Activated naive CD4-positive, alpha-beta T cell treated with anti-CD3 and anti-CD28 coated beads, Interleukin-2, amount 10 ng/mL, durations not matched to agents 7 days and 5 days (primary cell): ENCODE measurements at regions not wholly inside any gene's neighbourhood (a gene's known extent, or its start where the extent isn't known, plus 50 kb on each side); places are given as distances from the start of the nearest gene placed in this dataset.
"Not testable (repeated sequence)": the region's sequence is repeated elsewhere in the genome, so short reads cannot be mapped to it uniquely, and the experiment has no call there.

Source experiments
- CTCF ChIA-PET: fragments of 350-600 bp; sonication (Branson Sonifier 250); formaldehyde crosslinking; loops from one replicate; lab custom pipeline; 2021; ENCODE audit warnings: antibody characterized with exemption; lab: Charles Lee
- DNase-seq: peaks from one replicate; pipeline ENCODE4 v3.0.0-alpha.2; 2020
- H3K27ac Mint-ChIP-seq: one replicate; pipeline ENCODE4 v1.8.0; 2021; ENCODE audit warnings: mild to moderate bottlenecking, moderate library complexity, mixed read lengths
- H3K27me3 Mint-ChIP-seq: one replicate; pipeline ENCODE4 v1.8.0; 2021; ENCODE audit warnings: mild to moderate bottlenecking, mixed read lengths
- H3K36me3 Mint-ChIP-seq: one replicate; pipeline ENCODE4 v1.8.0; 2021; ENCODE audit warnings: mixed read lengths
- H3K4me1 Mint-ChIP-seq: one replicate; pipeline ENCODE4 v1.8.0; 2021; ENCODE audit warnings: mixed read lengths
- H3K4me3 Mint-ChIP-seq: one replicate; pipeline ENCODE4 v1.8.0; 2021; ENCODE audit warnings: mild to moderate bottlenecking, moderate library complexity, mixed read lengths
- H3K9me3 Mint-ChIP-seq: one replicate; pipeline ENCODE4 v1.8.0; 2021; ENCODE audit warnings: mixed read lengths

DNA sequence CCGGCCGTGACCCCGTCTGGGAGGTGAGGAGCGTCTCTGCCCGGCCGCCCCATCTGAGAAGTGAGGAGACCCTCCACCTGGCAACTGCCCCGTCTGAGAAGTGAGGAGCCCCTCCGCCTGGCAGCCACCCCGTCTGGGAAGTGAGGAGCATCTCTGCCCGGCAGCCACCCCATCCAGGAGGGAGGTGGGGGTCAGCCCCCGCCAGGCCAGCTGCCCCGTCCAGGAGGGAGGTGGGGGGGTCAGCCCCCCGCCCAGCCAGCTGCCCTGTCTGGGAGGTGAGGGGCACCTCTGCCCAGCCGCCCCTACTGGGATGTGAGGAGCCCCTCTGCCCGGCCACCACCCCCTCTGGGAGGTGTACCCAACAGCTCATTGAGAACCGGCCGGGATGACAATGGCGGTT is 428.7 kb downstream of the LTN1 start:
- Mint-ChIP-seq H3K9me3 (peaks cover 15% of the 10 kb centered on the region), H3K4me1 (peaks cover 19% of the 10 kb centered on the region)
- H3K36me3 Mint-ChIP-seq, CTCF ChIA-PET, DNase-seq, H3K27ac Mint-ChIP-seq, H3K27me3 Mint-ChIP-seq, H3K4me3 Mint-ChIP-seq: not testable (repeated sequence)

DNA sequence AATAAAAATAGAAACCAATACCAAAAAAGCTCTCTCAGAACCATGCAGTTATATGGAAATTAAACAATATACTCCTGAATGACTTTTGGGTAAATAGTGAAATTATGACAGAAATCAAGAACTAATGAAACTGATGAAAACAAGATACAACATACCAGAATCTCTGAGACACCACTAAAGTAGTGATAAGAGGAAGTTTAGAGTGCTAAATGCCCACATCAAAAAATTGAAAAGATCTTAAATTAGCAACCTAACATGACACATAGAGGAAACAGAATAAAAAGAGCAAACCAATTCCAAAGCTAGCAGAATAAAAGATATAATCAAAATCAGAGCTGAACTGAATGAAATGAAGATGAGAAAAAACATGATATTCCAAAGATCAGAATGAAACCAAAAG is 430.9 kb downstream of the LTN1 start:
- no peak overlapping the region for H3K27ac Mint-ChIP-seq
- CTCF ChIA-PET: no interaction called here

DNA sequence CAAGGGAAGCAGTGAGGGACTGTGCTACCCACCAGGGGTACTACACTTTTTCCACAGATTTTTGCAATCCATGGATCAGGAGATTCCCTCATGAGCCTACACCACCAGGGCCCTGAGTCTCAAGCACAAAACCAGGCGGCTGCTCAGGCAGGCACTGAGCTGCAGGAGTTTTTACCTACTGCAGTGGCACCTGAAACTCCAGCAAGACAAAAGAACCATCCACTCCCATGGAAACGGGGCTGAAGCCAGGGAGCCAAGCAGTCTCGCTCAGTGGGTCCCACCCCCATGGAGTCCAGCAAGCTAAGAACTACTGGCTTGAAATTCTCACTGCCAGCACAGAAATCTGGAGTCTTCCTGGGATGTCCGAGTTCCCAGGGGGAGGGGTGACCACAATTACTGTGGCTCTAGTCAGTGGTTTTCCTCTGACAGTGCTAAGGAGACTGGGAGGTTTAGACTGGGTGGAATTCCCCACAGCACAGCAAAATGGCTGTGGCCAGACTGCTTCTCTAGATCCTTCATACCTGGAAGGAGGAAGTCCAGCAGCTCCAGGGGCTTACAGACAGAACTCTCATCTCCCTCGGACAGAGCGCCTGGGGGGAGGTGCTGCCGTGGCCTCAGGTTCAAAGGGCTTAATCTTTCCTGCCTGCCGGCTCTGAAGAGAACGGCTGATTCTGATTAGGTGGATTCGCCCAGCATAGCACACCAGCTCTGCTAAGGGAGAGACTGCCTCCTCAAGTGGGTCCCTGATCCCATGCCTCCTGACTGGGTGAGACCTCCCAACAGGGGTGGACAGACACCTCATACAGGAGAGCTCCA is 437.8 kb downstream of the LTN1 start:
- no peaks in the 10 kb centered on the region for H3K4me1 Mint-ChIP-seq
- H3K36me3 Mint-ChIP-seq: no peaks in the 10 kb centered on the region
- DNase-seq: no peak
- peaks cover 3% of the 10 kb centered on the region for H3K9me3 Mint-ChIP-seq
- CTCF ChIA-PET: no interaction called here
- no peak overlapping the region for H3K4me3 Mint-ChIP-seq
- no peaks in the 10 kb centered on the region for H3K27me3 Mint-ChIP-seq
- H3K27ac Mint-ChIP-seq: no peak overlapping the region

More for the DNA sequence above, 430.9 kb downstream of the LTN1 start:
- Mint-ChIP-seq H3K27me3 (no peaks in the 10 kb centered on the region), H3K36me3 (no peaks in the 10 kb centered on the region), H3K4me1 (peaks cover 19% of the 10 kb centered on the region), H3K9me3 (peaks cover 15% of the 10 kb centered on the region), H3K4me3 (no peak overlapping the region)
- DNase-seq: no peak

DNA sequence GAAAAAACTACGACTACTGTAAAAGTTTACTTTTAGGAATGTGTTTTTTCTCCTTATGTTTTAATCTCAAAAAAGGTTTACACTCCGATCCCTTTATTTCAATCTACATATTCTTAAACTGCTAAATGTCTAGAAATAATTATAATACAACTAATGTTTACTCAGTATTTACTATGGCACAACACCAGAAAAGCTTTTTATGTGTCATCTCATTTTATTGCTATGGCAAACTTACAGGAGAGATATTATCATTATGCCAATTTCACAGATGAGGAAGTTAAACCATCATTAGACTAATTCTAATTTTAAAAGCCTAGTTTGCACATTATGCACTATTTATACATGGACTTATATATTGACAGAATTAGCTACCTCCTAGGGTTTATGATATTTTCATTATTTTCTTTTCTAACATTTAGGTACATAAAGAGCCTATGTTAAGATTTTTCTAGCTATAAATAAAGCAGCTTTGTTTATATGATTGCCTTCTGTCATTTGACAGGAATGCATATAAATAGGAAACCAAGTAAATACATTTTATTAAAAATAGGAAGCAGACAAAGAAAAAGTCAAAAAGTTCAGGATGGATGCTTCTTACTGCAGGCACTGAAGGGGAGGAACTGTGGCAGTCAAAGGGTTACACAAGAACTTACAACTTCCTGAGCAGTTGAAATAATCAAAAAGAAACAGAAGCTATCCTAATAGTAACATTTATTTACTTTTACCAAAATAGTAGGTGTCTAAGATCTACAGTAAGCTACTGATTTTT is 442.4 kb downstream of the LTN1 start:
- Mint-ChIP-seq H3K4me3 (no peak overlapping the region), H3K27me3 (no peaks in the 10 kb centered on the region), H3K9me3 (no peaks in the 10 kb centered on the region), H3K4me1 (no peaks in the 10 kb centered on the region), H3K27ac (no peak overlapping the region), H3K36me3 (no peaks in the 10 kb centered on the region)
- no peak for DNase-seq
- CTCF ChIA-PET: interaction anchor here (1.5 kb wide), 1 partner anchor 196 kb away, joined by 4 read pairs; no protein-coding TSS in a partner anchor

DNA sequence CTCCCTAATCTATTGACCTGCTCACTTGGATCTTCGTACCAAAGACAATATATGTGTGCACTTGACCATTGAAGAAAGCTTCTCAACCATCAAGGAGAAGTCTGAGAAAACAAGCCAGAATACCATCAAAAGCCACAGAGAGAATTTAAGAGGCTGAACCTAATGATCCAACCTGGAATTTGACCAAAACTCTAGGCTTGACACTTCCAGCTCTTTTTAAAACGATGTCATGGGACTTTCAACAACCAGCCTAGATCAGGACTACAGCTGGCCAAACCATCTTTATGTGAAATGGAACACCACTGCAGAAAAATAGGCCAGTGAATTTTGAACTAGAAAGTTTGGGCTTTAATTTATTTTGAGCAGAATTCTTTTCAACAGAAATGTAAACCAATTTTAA is 444.4 kb downstream of the LTN1 start:
- no peak overlapping the region for H3K4me3 Mint-ChIP-seq
- CTCF ChIA-PET: no interaction called here
- no peak for DNase-seq
- no peaks in the 10 kb centered on the region for H3K36me3 Mint-ChIP-seq
- no peaks in the 10 kb centered on the region for H3K27me3 Mint-ChIP-seq
- H3K27ac Mint-ChIP-seq: no peak overlapping the region
- no peaks in the 10 kb centered on the region for H3K9me3 Mint-ChIP-seq
- no peaks in the 10 kb centered on the region for H3K4me1 Mint-ChIP-seq

DNA sequence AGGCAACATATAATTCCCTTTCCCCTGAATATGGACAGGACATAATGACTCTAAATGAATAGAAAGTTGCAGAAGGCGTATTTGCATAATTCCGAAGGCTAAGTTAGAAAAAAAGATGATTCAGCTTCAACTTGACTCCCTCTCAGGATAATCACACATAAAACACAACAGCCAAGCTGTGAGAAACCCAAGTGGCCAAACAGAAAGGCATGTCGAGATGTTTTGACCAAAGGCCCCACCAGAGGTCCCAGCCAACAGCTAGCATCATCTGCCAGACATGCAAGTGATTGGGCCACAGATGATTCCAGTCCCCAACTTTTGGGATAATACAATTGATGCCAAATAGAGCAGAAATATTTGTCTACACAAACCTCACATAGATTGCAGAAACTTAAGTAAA is 444.9 kb downstream of the LTN1 start:
- H3K4me1 Mint-ChIP-seq: no peaks in the 10 kb centered on the region
- DNase-seq: no peak
- no peak overlapping the region for H3K4me3 Mint-ChIP-seq
- CTCF ChIA-PET: no interaction called here
- H3K27ac Mint-ChIP-seq: no peak overlapping the region
- H3K9me3 Mint-ChIP-seq: no peaks in the 10 kb centered on the region
- peaks cover 1% of the 10 kb centered on the region for H3K27me3 Mint-ChIP-seq
- H3K36me3 Mint-ChIP-seq: no peaks in the 10 kb centered on the region

DNA sequence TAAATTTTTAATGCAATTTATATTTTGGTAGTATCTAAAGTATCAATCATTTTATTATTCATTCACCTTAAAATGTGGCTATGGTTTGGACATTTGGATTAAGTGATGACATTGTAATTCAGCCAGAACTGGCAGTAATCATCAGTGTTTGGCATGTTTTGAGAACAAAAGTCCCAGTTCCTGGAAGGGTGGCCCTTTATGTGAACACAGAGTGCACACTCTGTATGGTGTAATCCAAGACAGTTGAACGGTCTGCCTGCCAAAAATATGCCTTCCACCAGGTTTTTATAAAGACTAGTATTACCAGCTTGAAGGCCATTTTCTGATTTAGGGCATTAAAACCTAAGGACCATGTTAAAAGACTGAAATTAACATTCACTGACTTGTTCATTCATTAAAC is 448.7 kb downstream of the LTN1 start:
- Mint-ChIP-seq H3K9me3 (no peaks in the 10 kb centered on the region), H3K27ac (no peak overlapping the region), H3K4me1 (no peaks in the 10 kb centered on the region), H3K4me3 (no peak overlapping the region), H3K36me3 (no peaks in the 10 kb centered on the region), H3K27me3 (peaks cover 3% of the 10 kb centered on the region)
- no peak for DNase-seq
- CTCF ChIA-PET: no interaction called here

DNA sequence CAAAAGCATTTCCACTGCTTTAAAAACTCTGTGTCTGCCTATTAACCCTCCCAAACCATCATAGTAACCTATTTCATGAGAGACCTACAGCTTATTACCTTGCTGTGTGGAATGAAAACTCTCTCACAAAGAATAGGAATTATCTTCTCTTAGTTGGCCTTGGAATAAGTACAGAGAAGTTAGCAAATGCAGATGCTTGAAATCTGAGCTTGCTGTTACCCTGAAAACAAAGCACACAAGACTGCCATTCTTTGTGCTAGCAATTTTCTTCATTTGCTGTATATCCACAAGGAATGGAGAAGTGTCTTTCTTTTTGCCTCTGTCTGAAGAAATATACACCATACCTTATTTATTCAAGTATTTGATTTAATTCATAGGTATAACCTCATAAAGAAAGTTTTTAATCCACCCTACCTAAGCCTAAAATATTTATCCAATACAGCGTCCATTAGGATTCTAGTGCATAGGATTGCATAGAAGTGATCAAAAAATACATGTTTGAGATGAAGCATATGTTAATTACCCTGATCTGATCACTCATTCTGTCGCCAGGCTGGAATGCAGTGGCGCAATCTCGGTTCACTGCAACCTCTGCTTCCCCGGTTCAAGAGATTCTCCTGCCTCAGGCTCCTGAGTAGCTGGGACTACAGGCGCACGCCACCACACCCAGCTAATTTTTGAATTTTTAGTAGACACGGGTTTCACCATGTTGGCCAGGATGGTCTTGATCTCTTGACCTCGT is 451.1 kb downstream of the LTN1 start:
- H3K27ac Mint-ChIP-seq: no peak overlapping the region
- H3K27me3 Mint-ChIP-seq: peaks cover 3% of the 10 kb centered on the region
- H3K9me3 Mint-ChIP-seq: no peaks in the 10 kb centered on the region
- CTCF ChIA-PET: no interaction called here
- H3K4me3 Mint-ChIP-seq: no peak overlapping the region
- H3K36me3 Mint-ChIP-seq: no peaks in the 10 kb centered on the region
- DNase-seq: no peak
- H3K4me1 Mint-ChIP-seq: no peaks in the 10 kb centered on the region

DNA sequence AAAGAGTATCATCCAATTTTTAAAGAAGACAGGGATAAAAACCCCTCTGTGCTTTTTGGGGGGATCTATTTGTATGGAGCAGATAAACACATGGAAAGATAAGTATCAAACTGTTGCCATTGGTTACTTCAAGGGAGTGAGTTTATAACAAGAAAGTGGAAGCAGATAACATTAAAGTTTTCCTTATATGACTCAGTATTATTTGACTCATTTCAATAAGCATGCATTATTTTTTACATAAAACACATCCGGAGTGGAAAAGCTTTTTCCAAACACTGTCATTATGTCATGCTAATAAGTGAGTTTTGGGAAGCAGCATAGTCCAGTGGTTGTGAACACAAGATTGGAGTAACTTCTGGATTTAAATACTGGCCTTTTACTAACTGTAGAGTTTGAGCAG is 452.2 kb downstream of the LTN1 start:
- H3K9me3 Mint-ChIP-seq: no peaks in the 10 kb centered on the region
- H3K4me3 Mint-ChIP-seq: no peak overlapping the region
- no peak for DNase-seq
- H3K4me1 Mint-ChIP-seq: no peaks in the 10 kb centered on the region
- CTCF ChIA-PET: no interaction called here
- peaks cover 3% of the 10 kb centered on the region for H3K27me3 Mint-ChIP-seq
- H3K27ac Mint-ChIP-seq: no peak overlapping the region
- H3K36me3 Mint-ChIP-seq: no peaks in the 10 kb centered on the region

DNA sequence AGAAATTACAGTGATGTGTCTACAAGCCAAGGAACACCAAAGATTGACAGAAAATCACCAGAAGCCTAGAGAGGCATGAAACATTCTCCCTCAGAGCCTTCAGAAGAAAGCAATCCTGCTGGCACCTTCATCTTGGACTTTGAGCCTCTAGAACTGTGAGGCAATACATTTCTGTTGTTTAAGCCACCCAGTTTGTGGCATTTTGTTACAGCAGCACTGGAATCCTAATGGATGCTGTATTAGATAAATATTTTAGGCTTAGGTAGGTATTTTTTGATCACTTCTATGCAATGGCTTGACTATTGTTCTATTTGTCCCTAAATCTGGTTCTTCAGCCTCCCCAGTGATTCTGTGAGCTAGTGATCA is 453.1 kb downstream of the LTN1 start:
- H3K27ac Mint-ChIP-seq: no peak overlapping the region
- no peaks in the 10 kb centered on the region for H3K4me1 Mint-ChIP-seq
- no peak for DNase-seq
- H3K9me3 Mint-ChIP-seq: no peaks in the 10 kb centered on the region
- CTCF ChIA-PET: no interaction called here
- H3K36me3 Mint-ChIP-seq: no peaks in the 10 kb centered on the region
- no peak overlapping the region for H3K4me3 Mint-ChIP-seq
- peaks cover 8% of the 10 kb centered on the region for H3K27me3 Mint-ChIP-seq

DNA sequence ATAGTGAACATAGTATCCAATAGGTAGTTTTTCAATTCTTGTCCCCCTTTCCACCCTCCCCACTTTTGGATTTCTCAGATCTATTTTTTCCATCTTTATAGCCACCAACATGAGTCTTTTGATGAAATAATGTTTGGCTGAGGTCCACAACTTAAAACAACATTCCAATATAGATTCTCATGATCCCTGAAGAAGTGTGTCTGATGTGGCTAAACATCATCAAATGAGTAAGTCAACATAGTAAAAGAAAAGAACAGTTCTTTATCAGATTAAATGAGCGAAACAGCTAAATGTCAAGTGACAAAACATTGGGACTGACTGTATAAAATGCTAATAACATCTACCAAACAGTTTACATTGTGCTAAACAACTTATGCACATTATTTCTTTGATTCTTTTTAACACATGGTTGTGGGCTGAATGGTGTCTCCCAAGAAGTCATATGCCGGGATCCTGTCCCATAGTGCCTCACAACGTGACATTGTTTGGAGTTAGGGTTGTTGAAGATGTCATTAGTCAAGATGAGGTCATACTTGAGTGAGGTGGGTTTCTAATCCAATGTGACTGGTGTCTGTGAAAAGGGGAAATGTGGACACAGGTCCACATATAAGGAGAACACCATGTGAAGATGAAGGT is 453.6 kb downstream of the LTN1 start:
- CTCF ChIA-PET: no interaction called here
- no peaks in the 10 kb centered on the region for H3K36me3 Mint-ChIP-seq
- H3K27ac Mint-ChIP-seq: no peak overlapping the region
- no peaks in the 10 kb centered on the region for H3K9me3 Mint-ChIP-seq
- no peak overlapping the region for H3K4me3 Mint-ChIP-seq
- H3K4me1 Mint-ChIP-seq: no peaks in the 10 kb centered on the region
- H3K27me3 Mint-ChIP-seq: peaks cover 8% of the 10 kb centered on the region
- DNase-seq: no peak

DNA sequence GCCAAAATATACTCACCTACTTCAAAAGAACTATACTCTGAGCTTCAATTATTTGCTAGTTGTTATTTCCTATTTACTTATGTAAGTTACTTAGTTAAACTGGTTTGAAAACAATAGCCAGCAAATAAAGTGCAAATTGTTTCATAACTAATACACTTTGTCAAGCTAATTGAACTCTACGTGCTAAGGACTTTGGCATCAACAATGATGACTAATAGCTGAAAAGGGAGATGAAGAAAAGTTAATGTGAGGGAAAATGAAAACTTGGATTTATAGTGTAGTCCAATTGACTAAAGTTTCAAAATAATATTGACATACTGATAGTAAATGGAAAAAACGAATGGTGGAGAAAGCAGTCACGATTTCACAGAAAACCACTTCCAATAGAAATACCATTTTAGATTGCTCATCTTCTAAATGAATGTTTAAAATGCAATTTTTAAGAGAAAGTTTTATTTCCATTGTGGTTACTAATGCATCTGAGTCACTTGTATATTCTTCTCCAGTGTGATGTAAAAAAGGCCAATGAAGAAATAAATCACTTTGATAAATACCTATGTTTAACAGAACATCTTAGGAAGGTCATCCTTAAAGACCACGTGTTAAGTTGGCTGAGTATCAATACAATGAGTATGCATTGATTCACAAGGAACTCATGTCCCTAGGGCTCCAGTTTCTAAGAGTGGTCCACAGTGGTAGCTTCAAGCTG is 455.2 kb downstream of the LTN1 start:
- no peak overlapping the region for H3K27ac Mint-ChIP-seq
- no peak for DNase-seq
- H3K9me3 Mint-ChIP-seq: no peaks in the 10 kb centered on the region
- CTCF ChIA-PET: no interaction called here
- no peak overlapping the region for H3K4me3 Mint-ChIP-seq
- H3K27me3 Mint-ChIP-seq: peaks cover 9% of the 10 kb centered on the region
- no peaks in the 10 kb centered on the region for H3K36me3 Mint-ChIP-seq
- H3K4me1 Mint-ChIP-seq: no peaks in the 10 kb centered on the region

DNA sequence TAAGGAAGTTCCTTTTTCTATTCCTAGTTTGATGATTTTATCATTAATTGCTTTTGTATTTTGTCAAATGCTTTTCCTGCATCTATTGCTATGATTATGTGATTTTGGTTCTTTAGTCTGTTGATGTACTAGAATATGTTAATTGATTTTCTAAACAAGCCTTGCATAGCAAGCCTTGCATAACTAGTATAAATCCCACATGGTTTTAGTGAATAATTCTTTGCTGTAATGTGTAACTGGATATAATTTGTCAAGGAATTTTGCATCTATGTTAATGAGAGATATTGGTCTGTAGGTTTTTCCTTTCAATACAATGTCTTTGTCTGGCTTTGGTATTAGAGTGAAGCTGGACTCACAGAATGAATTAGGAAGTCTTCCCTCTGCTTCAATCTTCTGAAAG is 460.2 kb downstream of the LTN1 start:
- CTCF ChIA-PET: no interaction called here
- H3K27ac Mint-ChIP-seq: no peak overlapping the region
- H3K36me3 Mint-ChIP-seq: no peaks in the 10 kb centered on the region
- H3K27me3 Mint-ChIP-seq: peaks cover 9% of the 10 kb centered on the region
- no peaks in the 10 kb centered on the region for H3K9me3 Mint-ChIP-seq
- DNase-seq: no peak
- no peak overlapping the region for H3K4me3 Mint-ChIP-seq
- no peaks in the 10 kb centered on the region for H3K4me1 Mint-ChIP-seq

DNA sequence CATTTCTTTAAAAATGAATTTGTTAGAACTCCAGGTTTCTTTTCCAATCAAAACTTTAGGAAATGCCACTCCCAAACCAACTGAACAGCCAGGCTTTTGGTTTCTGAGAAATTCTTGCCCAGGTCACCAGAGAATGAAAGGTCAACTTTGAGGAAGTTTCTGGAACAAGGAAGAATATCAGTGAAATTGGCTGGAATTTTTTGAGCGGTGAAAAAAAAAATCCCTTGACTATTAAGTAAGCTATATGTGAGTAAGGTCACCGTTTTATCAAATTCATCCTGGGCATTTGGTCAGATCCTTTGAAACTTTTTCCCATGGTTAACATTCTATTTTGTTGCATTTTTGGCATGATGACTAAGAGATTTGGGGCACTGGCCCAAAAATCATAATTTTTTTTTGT is 469.3 kb downstream of the LTN1 start:
- CTCF ChIA-PET: no interaction called here
- no peaks in the 10 kb centered on the region for H3K9me3 Mint-ChIP-seq
- H3K4me1 Mint-ChIP-seq: no peaks in the 10 kb centered on the region
- no peak for DNase-seq
- no peaks in the 10 kb centered on the region for H3K27me3 Mint-ChIP-seq
- H3K27ac Mint-ChIP-seq: no peak overlapping the region
- no peak overlapping the region for H3K4me3 Mint-ChIP-seq
- H3K36me3 Mint-ChIP-seq: no peaks in the 10 kb centered on the region
